NCI-H748 (cell line): ENCODE measurements at regions not wholly inside any gene's neighbourhood (a gene's known extent, or its start where the extent isn't known, plus 50 kb on each side); places are given as distances from the start of the nearest gene placed in this dataset.
"Not testable (repeated sequence)": the region's sequence is repeated elsewhere in the genome, so short reads cannot be mapped to it uniquely, and the experiment has no call there.

Source experiments
- DNase-seq: peaks from one replicate; lab custom pipeline; 2025; ENCODE audit not compliant: unreplicated experiment; lab: John Stamatoyannopoulos, UW

DNA sequence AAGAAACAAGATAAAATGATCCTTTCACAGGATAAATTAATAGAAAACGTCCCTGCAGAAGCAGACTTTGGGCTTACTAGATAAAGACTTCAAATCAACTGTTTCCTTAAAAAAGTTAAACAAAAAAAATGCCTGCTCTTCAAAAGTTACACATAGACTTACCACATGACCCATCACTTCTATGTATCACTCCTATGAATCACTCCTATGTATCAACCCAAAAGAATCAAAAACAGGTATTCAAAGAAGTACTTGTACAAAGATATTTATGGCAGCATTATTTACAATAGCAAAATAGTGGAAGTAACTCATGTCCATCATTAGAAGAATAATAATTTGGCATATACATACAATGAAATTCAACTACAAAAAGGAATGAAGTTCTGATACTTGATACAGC, 56.3 kb upstream of the PRDM9 start:
- no peak for DNase-seq

DNA sequence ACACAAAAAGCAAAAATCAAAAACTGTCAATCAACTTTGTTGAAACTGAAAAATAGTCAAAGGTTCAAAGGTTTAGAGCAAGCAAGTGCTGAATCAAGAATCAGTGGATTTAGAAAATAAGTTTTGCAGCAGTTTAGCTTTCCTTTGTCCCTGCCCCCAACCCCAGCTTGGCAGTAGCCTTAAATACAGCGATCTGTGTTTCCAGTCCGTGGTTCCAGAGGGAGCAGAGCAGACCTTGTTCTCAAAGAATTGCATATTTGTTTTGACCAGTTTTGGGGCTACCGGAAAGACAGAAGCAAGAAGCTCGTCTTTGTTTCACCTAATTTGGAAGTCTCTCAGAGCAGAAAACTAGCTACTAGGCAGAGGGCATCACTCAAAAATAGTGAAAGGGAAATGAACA, 57.2 kb upstream of the PRDM9 start:
- no peak for DNase-seq

DNA sequence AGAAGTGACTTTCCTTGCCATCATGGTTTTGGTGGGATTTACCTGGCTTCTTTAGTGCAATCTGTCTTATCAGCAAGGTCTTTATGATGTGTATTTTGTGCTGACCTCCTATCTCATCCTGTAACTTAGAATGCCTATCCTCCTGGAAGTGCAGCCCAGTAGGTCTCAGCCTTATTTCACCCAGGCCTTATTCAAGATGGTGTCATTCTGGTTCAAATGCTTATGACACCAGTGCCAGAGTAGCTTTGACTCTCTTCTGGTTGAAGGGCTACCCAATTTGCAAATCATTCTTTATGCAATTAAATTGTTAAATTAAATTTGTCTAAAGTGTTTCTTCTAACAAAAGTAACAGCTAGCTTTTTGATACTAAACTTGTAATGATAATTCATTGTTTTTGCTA, 58.8 kb upstream of the PRDM9 start:
- no peak for DNase-seq

DNA sequence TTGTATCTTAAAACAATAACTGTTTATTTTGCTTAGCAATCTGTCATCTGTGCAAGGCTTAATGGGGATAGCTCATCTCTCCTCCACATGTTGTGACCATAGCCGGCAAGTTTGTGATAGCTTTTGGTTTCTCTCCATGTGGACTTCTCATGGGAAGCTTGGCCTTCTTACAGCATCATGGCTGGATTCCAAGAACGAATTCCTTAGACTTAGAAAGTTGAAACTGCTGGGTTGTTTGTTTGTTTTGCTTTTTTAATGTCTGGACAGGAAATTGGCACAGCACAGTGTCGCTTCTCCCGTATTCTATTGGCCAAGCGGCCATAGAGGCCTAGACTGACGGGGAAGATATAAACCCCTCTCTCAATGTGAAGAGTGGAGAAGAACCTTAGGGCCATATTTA, 61.0 kb upstream of the PRDM9 start:
- no peak for DNase-seq

DNA sequence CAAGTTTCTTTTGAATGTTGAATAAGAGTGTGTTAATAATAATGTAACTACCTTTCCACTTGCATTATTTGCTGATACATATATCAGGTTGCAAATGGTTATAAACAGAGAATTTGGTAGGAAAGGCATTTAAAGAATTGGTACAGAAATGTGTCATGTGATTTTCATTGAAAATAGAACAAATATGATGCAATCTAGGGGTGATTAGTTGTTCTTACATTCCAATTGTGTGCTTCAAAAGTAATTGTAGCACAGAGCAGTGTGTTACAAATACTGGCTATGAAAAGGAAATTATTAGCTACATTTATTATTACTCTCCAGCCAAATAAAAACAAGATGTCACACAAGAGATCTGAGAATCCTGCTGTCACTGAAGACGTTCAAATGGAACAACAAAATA, 61.8 kb upstream of the PRDM9 start:
- DNase-seq: no peak

DNA sequence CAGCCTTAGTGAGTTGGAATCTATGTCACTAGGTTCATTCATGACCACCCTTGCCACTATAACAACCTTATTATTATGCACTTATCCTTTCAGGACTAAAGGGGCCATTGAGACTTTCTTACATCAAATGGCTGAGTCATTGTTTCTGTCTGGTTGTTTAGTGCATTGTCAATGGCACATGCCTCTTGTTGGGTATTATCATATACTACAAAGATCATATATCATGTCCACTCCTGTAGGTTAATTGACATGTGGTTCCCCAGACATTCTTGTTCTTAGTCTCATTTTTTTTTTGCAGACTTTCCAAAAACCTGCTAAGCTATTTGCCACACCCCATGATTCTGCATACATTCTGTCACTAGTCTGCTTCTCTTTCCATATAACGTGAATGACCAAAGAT, 66.7 kb upstream of the PRDM9 start:
- DNase-seq: peak; percentile 49

DNA sequence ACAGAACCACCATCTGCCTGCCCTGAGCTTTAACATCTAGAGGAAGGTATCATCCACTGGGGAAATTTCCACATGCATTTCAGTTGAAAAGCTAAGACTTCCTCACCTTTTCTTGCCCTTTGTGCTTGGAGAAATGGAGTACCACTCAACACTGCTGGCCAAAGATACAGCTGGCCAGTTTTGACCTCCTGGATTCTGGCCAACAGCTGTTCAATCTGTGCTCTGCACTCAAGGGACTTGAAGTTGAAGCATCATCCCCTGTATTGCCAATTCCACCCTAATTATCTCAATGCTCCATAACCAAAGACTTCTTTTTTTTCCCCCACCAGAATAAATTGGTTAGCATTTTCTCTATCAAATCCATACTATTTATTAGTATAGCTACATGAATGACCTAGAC, 70.4 kb upstream of the PRDM9 start:
- peak; percentile 58 for DNase-seq

DNA sequence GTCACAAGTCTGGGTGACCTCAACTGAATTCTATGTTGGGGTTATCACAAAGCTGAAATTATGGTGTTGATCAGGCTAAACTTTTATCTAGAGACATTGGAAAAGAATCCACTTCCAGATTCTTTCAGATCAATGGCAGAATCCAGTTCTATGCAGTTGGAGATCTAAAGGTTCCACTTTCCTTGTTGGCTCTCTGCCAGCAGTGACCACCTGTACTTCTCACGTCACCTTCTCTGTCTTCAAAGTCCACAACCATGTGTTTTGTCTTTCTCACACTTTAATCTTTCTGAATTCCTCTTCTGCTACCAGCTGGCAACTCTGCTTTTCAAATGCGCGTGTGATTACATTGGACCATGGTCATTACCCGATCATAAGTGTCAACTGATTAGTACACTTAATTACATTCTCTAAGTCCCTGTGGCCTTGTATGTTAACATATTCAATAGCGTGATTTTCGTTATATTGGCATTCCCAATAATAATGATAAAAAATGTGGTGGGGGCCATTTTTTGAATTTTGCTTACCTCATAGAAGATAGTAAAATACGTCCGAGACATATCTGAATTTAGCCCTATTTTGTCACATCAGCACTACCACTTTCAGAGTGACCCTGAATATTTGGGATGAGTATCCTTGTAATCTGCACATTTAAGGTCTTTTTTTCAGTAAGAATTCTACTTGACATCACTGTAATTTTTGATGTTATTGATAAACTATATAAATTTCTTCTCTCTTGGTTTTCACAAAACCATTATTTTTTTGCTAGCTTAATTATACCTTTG, 73.7 kb upstream of the PRDM9 start:
- no peak for DNase-seq

DNA sequence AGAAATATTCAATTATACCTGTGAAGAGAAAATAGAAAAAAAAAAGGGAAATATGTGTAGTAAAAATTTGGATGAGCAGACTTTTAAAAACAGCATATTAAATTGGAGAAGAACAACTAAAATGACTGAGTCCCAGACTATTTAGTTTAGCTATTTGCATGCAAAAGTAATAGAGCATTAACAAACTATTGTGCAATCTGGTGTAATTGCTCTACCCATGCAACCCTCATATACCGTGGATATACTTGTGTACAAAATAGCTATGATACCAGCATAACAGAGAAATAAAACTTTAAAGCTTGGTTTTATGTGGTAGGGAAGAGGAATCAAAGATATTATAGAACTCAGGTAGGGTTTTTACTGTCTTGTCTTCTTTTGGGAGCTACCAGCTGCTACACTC, 78.7 kb upstream of the PRDM9 start:
- DNase-seq: no peak

DNA sequence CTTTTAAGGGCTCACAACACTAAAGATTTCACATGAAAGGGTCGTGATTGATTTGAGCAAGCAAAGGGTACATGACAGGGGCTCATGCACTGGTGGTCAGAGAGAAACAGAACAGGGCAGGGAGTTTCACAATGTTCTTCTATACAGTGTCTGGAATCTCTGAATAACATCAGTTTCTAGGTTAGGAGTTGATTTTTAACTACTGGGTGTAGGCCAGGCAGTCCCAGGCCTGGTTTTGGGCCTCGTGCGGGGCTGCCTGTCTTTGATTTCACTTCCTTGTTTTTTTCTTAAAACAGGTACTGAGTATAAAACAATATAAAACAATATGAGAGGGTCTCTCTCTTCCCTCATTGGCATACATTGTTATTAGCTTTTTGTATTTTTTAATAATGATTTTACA, 87.2 kb upstream of the PRDM9 start:
- not testable (repeated sequence) for DNase-seq

DNA sequence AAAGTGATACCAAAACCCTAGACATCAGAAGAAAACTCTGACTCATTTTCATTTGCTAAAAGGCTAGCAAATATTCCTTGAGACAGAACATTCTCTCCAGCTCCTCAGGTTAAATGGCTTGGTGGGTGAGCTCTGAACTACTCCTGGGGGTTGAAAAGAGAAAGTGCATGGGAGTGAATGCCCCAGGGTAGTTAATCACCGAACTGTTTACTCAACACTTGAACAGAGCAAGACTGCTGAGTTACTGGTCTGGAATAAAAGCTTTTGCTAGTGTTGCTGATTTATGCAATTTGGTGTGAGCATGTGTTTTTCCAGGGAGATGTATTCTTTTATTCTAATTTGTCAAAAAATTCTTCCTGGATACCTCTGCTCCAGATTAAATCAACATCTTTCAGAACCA, 88.3 kb upstream of the PRDM9 start:
- DNase-seq: peak; percentile 91

DNA sequence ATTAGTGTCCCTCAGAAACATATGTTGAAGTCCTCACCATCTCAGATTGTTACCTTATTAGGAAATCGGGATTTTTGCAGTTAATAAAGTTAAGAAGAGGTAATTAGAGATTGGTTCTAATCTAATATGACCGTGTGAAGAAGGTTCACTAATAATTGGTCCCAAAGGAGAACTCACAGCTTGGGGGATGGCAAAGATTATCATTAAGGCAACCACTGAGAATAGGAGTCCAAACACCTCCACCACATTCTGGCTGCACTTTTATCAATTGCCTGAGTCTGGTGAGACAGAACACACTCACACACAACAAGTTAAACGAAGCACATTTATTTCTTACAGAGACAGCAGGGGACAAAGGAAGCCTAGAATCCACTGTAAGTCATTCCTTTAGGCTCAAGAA, 94.9 kb upstream of the PRDM9 start:
- DNase-seq: no peak

DNA sequence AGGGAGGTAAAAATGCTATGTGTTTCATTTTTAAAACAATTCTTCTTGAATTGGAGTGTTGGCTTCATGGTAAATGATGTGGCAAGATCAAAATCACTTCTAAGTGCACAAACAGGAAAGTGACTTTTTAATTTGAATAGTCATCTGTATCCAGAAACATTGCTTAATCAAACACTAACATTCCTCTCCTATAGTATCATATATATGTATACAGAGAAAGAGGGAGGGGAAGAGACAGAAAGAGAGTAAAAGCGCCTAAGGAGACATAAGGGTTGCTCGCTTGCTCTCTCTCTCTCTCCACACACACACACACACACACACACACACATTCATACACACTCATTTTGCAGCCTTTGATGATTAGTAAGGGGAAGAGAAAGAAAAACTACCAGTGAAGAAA, 95.4 kb upstream of the PRDM9 start:
- DNase-seq: no peak

DNA sequence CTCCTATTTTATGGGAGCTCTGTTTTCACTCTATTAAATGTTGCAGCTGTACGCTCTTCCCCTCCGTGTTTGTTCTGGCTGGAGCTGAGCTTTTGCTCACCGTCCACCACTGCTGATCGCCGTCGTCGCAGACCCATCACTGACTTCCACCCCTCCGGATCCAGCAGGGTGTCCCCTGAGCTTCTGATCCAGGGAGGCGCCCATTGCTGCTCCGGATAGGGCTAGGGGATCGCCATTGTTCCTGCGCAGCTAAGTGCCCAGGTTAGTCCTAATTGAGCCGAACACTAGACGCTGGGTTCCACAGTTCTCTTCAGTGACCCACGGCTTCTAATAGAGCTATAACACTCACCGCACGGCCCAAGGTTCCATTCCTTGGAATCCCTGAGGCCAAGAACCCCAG, 96.2 kb upstream of the PRDM9 start:
- peak; percentile 79 for DNase-seq

DNA sequence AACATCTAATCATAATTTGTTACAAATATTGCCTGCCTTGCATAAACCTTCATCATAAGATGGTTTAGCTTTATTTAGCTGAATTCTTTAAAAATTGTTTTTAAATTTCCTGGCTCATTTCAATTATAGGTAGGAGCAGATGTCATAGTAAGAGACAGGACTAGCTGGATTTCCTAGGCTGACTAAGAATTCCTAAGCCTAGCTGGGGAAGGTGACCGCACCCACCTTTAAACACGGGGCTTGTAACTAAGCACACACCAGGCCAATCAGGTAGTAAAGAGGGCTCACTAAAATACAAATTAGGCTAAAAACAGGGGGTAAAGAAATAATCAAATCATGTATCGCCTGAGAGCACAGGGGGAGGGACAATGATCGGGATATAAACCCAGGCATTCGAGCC, 96.6 kb upstream of the PRDM9 start:
- peak; percentile 77 for DNase-seq

DNA sequence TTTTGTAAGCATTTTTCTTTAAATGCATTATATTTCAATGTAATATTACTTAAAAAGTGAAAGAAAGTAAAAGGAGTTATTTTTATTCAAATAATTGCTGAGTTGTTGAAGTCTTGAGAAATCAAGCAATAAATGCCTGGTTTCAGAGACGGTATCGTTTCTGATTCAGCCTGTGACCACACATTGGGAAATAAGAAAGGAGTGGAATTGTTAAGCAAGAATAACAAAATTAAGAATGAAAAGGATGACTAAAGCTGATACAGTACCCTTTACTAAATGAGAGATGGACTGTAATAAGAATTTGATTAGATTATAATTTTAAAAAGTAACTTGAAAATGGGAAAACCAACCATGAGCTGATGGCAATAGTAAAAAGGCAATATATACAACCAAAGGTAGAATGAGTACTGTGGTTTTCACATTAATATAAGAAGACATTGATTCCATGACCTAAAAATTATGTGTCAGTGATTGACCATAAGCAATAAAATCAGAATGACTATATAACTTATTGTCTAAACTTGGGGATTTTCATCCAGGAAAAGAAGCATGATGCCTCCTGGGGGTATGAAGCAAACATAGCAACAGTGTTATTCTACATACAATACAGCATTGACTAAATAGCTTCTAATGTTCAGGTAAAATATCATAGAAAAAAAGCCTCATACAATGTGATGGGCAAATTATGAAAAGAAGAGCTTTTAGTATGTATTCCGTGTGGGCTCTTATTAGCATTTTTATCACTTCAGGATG, 101.9 kb upstream of the PRDM9 start:
- DNase-seq: no peak

DNA sequence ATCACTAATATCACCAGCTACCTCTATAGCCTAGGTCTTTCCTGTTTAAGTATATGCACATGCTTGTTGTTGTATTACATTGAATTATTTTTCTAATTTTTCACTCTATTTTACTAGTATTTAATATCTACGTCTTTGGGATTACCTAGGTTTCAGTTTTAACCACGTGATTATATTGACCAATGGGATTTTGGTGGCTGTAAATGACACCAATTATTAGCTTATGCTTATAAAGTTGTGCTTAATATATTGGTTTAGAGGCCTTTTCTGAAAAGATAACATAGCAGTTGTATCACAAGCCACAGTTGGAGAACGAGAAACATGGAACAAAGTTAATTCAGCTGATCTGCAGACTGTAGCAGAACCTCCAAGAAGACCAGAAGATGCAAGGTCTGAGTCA, 104.8 kb upstream of the PRDM9 start:
- no peak for DNase-seq

DNA sequence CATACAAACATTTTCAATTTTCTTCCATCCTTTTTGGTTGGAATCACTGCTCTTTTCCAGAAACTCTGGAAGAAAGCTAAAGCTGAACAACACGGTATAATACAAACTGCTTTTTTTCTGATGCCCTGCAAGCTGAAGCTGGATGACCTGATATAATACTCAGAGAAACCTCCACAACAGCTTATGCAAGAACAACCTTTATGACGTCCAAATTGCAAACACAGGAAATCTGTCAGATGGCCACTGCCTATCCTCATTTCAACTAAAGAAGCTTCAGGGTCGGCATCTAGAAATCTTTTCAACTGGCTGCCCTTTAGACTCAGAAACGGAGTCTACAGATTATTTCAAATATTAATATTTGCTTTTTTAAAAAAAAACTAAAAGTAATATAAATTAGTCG, 106.5 kb upstream of the PRDM9 start:
- DNase-seq: no peak

DNA sequence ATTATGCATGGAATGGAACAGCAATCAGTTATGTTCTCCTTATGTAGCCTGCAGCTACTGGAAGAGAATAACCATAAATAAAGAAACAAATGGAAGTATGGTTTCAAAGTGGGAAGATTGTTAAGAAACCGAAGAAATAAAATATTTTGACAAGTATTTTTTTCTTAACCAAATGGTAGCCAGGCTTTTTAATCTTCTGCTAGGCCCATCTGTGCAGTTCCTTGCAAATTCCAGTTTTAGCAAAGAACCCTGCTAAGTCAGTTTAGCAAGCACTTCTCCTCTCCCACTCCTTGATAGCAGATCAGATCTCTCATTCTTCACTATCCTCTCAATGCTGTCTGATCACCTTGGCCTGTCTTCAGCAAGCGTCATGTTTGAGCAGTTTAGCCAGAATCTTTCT, 111.1 kb upstream of the PRDM9 start:
- DNase-seq: no peak

DNA sequence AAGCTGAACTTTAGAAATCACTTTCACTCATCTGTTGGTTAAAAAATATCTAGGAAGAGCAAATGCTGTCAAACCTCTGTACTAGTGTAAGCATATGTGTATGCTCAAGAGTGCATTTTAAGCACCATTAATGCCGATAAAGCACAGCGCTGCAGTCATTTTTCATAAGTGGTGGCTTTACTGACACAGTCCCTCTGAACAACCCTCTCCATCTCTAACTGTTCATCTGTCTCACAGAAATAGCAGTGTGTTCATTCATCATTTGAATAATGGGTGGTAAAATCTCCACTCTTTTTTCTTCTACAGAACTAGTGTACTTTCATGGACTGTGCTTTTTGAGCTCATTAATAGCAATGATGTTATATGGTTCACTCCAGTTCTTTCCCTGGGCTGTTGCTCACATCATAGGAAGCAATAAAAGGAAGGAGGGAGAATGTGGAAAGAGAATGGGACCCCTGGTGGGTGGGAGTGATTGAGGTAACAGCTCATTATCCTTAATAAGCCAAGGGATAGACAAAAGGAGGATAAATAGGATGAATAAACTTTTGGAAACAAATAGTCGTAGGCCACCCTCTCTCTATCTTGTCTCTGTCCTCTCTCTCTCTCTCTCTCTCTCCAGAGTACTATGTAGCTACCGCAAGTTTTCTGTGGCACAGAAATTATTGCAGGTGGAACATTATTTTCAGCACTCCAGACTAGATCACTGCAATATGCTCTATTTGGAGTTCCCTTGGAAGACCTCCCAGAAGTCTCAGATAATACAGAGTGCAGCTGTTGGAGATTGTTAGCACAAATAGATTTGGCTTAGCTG, 117.9 kb upstream of the PRDM9 start:
- DNase-seq: peak; percentile 78

DNA sequence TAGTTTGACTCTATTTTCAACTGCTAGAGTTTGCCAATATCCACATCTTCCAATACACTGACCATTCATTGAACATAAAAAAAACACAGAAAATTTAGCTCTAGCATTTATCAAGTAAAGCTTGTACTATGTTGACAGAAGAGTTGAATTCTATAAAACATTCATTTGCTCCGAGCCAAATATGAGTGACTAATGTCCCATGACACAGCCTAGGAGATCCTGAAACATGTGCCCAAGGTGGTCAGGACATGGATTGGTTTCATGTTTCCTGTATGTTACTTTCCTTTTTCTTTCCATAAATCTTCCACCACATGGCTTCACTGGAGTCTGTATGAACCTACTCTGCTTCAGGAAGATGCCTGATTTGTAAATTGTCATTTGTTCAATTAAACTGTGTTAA, 122.4 kb upstream of the PRDM9 start:
- no peak for DNase-seq

DNA sequence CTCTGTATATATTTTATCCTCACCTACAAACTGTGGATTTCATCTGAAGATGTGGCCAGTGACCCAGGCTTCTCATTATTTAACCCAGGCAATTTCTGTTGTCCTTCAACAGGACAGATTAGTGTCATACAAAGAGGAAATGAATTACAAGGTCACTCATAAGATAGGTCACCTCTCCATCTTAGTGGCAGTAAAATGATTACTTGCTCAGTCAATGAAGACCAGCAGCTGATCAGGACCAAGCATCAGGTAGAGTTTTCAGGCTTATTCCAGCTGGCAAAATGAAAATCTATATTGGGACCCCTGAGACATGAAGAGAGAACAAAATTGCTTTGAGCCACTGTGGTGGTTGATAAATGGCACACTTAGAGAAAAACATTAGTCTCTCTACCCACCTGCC, 135.2 kb upstream of the PRDM9 start:
- no peak for DNase-seq
